ENCODE measurements at regions not wholly inside any gene's neighbourhood (a gene's known extent, or its start where the extent isn't known, plus 50 kb on each side); places are given as distances from the start of the nearest gene placed in this dataset.

DNA sequence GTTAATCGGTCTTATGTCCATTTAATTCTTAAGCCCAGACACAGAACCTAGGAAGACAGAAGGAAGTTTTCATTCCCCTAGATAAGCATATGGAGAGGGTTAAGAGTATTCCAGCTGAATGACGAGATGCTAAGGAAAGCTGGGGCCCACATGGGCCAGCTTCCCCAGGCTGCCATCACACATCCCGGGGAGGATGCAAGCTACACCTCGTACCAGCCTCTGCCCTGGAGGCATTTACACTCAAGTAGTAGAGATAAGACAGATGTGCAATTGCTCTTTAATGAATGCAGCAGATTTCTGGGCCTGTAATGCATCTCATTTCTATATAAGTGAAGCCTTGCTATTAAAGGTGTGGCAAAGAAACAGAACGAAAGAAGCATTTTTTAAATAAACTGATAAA lies 144.5 kb downstream of the MEX3B start:
- no peaks in the 10 kb centered on the region for H4K20me1 ChIP-seq (ENCODE audit: control insufficient read depth, insufficient read depth, insufficient read length)
- H3K9ac ChIP-seq (ENCODE audit: extremely low read depth, insufficient read length, low read length), result no peak overlapping the region
- no CpG with 5 or more reads among the region's 5 CpGs for WGBS (ENCODE audit: extremely low coverage, insufficient read length, low lambda C conversion rate)
- H4K8ac ChIP-seq (replicated peaks; ENCODE audit: insufficient read length, low read depth, low read length), result no peak overlapping the region
- H2BK5ac ChIP-seq (ENCODE audit: insufficient read length, low read length), result no peak overlapping the region
- Mint-ChIP-seq H3K4me3 (no peak overlapping the region), H3K27me3 (ENCODE audit: low read depth) (no peaks in the 10 kb centered on the region), H3K9me3 (no peaks in the 10 kb centered on the region), H3K36me3 (ENCODE audit: insufficient read depth in 1 of 3, low read depth in 3 of 3) (no peaks in the 10 kb centered on the region; a peak in 1 of 7 replicates), H3K27ac (no peak overlapping the region), H3K4me1 (peaks cover 0 to 3% of the 10 kb centered on the region in 2 experiments; a peak in 1 of 4 replicates)
- no peak overlapping the region for H4K91ac ChIP-seq (ENCODE audit: insufficient read length, low read depth, low read length)
- no peak overlapping the region for H2AFZ ChIP-seq (ENCODE audit: low read length)
- no peaks in the 10 kb centered on the region for H3K27me3 ChIP-seq (ENCODE audit: insufficient read depth, low read length)
- H3K56ac ChIP-seq (ENCODE audit: insufficient read length, low read depth, low read length), result no peak overlapping the region
- no peaks in the 10 kb centered on the region for H3K9me3 ChIP-seq (ENCODE audit: control insufficient read depth, low read depth, low read length)
- no peak overlapping the region for H2BK12ac ChIP-seq (ENCODE audit: insufficient read length, low read depth, low read length)
- no peak overlapping the region for H3K4me2 ChIP-seq (ENCODE audit: insufficient read depth, insufficient read length, low read length)
- no peak overlapping the region for H3K14ac ChIP-seq (ENCODE audit: insufficient read depth, low read length)
- H3T11ph ChIP-seq (ENCODE audit: low read length), result no peak overlapping the region
- no peak overlapping the region for H2BK15ac ChIP-seq (ENCODE audit: low read depth, low read length)
- no peak overlapping the region for H3K18ac ChIP-seq (ENCODE audit: insufficient read length, low read depth, low read length)
- DNase-seq, result no peak
- H3K23me2 ChIP-seq (ENCODE audit: insufficient read length, low read depth, low read length, poor library complexity, severe bottlenecking), result no peaks in the 10 kb centered on the region
- H2BK20ac ChIP-seq (ENCODE audit: low read depth, low read length, poor library complexity, severe bottlenecking), result no peak overlapping the region
- H2BK120ac ChIP-seq (ENCODE audit: low read depth, low read length, poor library complexity, severe bottlenecking), result no peak overlapping the region
- H3K79me1 ChIP-seq (ENCODE audit: insufficient read depth, low read depth, low read length, poor library complexity, severe bottlenecking), result no peaks in the 10 kb centered on the region
- H3K4me1 ChIP-seq (ENCODE audit: insufficient read depth, low read length), result no peaks in the 10 kb centered on the region
- no peak overlapping the region for H2AK5ac ChIP-seq (ENCODE audit: insufficient read length, low read length)
- H3K23ac ChIP-seq (ENCODE audit: insufficient read length, low read depth, low read length), result no peak overlapping the region
- no peak overlapping the region for H4K5ac ChIP-seq (ENCODE audit: insufficient read length, low read depth, low read length)
- no peak overlapping the region for H3K4ac ChIP-seq (ENCODE audit: low read depth, low read length)
- H3K79me2 ChIP-seq (ENCODE audit: insufficient read depth, low read length), result no peaks in the 10 kb centered on the region
- H3K27ac ChIP-seq (ENCODE audit: insufficient read length, low read depth, low read length), result no peak overlapping the region
- TF ChIP-seq CTCF (conservative IDR thresholded peaks at IDR 0.05), result no peak

Data from H9 (cell line).